ENCODE measurements at regions not wholly inside any gene's neighbourhood (a gene's known extent, or its start where the extent isn't known, plus 50 kb on each side); places are given as distances from the start of the nearest gene placed in this dataset.
A peak's percentile ranks its signal among the peaks of the same experiment; 100 is the strongest.

- no peak for DNase-seq
Observed at GRCh38 chr5:74107899-74108298, 481.9 kb downstream of the ARHGEF28 start.

- DNase-seq: no peak
Observed at GRCh38 chr5:74105126-74105780, 479.3 kb downstream of the ARHGEF28 start.

- no peak for DNase-seq
Observed at GRCh38 chr5:74103131-74104023, 477.4 kb downstream of the ARHGEF28 start.

- no peak for DNase-seq
Observed at GRCh38 chr5:74100268-74100665, 474.3 kb downstream of the ARHGEF28 start.

- DNase-seq: no peak
Observed at GRCh38 chr5:74099538-74100267, 473.7 kb downstream of the ARHGEF28 start.

- no peak for DNase-seq
Observed at GRCh38 chr5:74098941-74099340, 472.9 kb downstream of the ARHGEF28 start.

GRCh38 chr5:74098456-74098855, 472.5 kb downstream of the ARHGEF28 start:
- DNase-seq: no peak

- DNase-seq: no peak
Observed at GRCh38 chr5:74096325-74096724, 470.3 kb downstream of the ARHGEF28 start.

- no peak for DNase-seq
Observed at GRCh38 chr5:74095871-74096270, 469.9 kb downstream of the ARHGEF28 start.

- no peak for DNase-seq
Observed at GRCh38 chr5:74094782-74095108, 468.7 kb downstream of the ARHGEF28 start.

- DNase-seq: no peak
Observed at GRCh38 chr5:74094096-74094781, 468.2 kb downstream of the ARHGEF28 start.

- DNase-seq: no peak
Observed at GRCh38 chr5:74093561-74093960, 467.6 kb downstream of the ARHGEF28 start.

- DNase-seq: no peak
Observed at GRCh38 chr5:74092766-74093165, 466.8 kb downstream of the ARHGEF28 start.

GRCh38 chr5:74085782-74086181, 459.8 kb downstream of the ARHGEF28 start:
- DNase-seq: no peak

- DNase-seq: no peak
Observed at GRCh38 chr5:74085186-74085585, 459.2 kb downstream of the ARHGEF28 start.

GRCh38 chr5:74083096-74083791, 457.2 kb downstream of the ARHGEF28 start:
- DNase-seq: no peak

- DNase-seq: peak; percentile 25
Observed at GRCh38 chr5:74082512-74083055, 456.6 kb downstream of the ARHGEF28 start.

- DNase-seq: no peak
Observed at GRCh38 chr5:74081126-74081525, 455.1 kb downstream of the ARHGEF28 start.

- no peak for DNase-seq
Observed at GRCh38 chr5:74079971-74080556, 454.1 kb downstream of the ARHGEF28 start.

GRCh38 chr5:74075501-74076484, 449.8 kb downstream of the ARHGEF28 start:
- no peak for DNase-seq
